GM19468 (cell line): ENCODE measurements at regions not wholly inside any gene's neighbourhood (a gene's known extent, or its start where the extent isn't known, plus 50 kb on each side); places are given as distances from the start of the nearest gene placed in this dataset.
"Not testable (repeated sequence)": the region's sequence is repeated elsewhere in the genome, so short reads cannot be mapped to it uniquely, and the experiment has no call there.

Experiments
- ATAC-seq: cut with Tn5 transposase; IDR thresholded peaks from one replicate; pipeline ENCODE4 v1.9.1; 2021; ENCODE audit warnings: mild to moderate bottlenecking, moderate library complexity, moderate number of reproducible peaks; ENCODE audit not compliant: unreplicated experiment; ENCODE audit errors: extremely low read depth

- ATAC-seq, result not testable (repeated sequence)
These were observed 51.3 kb upstream of the RIOK2 start for GRCh38 chr5:97234380-97234779.

GRCh38 chr5:97242341-97242740, 59.3 kb upstream of the RIOK2 start:
- ATAC-seq, result no peak

GRCh38 chr5:97243353-97243752, 60.3 kb upstream of the RIOK2 start:
- ATAC-seq, result no peak

GRCh38 chr5:97245386-97245785, 62.3 kb upstream of the RIOK2 start:
- no peak for ATAC-seq

- ATAC-seq, result no peak
These were observed 67.1 kb upstream of the RIOK2 start for GRCh38 chr5:97250113-97250512.

- ATAC-seq, result no peak
These were observed 83.0 kb upstream of the RIOK2 start for GRCh38 chr5:97266076-97266475.

- no peak for ATAC-seq
These were observed 83.5 kb upstream of the RIOK2 start for GRCh38 chr5:97266576-97266975.

- no peak for ATAC-seq
These were observed 84.7 kb upstream of the RIOK2 start for GRCh38 chr5:97267767-97268166.

- ATAC-seq, result no peak
These were observed 93.5 kb upstream of the RIOK2 start for GRCh38 chr5:97276474-97277120.

GRCh38 chr5:97281257-97281656, 98.2 kb upstream of the RIOK2 start:
- ATAC-seq, result no peak

GRCh38 chr5:97297063-97297703, 114.1 kb upstream of the RIOK2 start:
- ATAC-seq, result peak; percentile 82

- no peak for ATAC-seq
These were observed 114.7 kb upstream of the RIOK2 start for GRCh38 chr5:97297704-97298091.

GRCh38 chr5:97301181-97301580, 118.1 kb upstream of the RIOK2 start:
- not testable (repeated sequence) for ATAC-seq

GRCh38 chr5:97338729-97339128, 155.7 kb upstream of the RIOK2 start:
- no peak for ATAC-seq

- ATAC-seq, result peak; percentile 84
These were observed 172.7 kb upstream of the RIOK2 start for GRCh38 chr5:97355775-97356174.

GRCh38 chr5:97363577-97363976, 180.5 kb upstream of the RIOK2 start:
- no peak for ATAC-seq

GRCh38 chr5:97364731-97365130, 181.7 kb upstream of the RIOK2 start:
- no peak for ATAC-seq

- ATAC-seq, result no peak
These were observed 182.3 kb upstream of the RIOK2 start for GRCh38 chr5:97365163-97365845.

GRCh38 chr5:97365918-97366317, 182.9 kb upstream of the RIOK2 start:
- no peak for ATAC-seq

GRCh38 chr5:97375959-97376358, 192.9 kb upstream of the RIOK2 start:
- ATAC-seq, result no peak

GRCh38 chr5:97377582-97377981, 194.5 kb upstream of the RIOK2 start:
- ATAC-seq, result no peak

GRCh38 chr5:97383996-97384395, 200.9 kb upstream of the RIOK2 start:
- ATAC-seq, result no peak
